ENCODE measurements at regions not wholly inside any gene's neighbourhood (a gene's known extent, or its start where the extent isn't known, plus 50 kb on each side); places are given as distances from the start of the nearest gene placed in this dataset.

DNA sequence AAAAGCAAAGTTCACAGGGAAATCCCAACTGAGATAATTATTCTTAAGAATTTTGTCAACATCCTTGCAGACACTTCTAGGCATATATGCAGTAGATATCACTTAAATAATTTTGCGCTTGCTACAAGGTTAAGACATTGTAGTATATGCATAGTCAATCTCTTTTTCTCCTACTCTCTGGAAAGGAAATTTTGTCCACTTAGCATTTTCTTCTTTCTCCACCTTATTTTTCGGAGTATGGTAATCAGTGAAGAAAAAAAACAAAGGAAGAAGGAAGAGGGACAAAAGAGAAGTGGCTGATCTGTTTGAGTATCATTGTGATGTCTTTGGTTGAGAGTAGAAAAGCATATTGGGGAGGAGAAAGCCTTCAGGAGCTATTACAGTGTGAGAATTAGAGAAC lies 104.6 kb downstream of the LACC1 start:
- no peak for DNase-seq

DNA sequence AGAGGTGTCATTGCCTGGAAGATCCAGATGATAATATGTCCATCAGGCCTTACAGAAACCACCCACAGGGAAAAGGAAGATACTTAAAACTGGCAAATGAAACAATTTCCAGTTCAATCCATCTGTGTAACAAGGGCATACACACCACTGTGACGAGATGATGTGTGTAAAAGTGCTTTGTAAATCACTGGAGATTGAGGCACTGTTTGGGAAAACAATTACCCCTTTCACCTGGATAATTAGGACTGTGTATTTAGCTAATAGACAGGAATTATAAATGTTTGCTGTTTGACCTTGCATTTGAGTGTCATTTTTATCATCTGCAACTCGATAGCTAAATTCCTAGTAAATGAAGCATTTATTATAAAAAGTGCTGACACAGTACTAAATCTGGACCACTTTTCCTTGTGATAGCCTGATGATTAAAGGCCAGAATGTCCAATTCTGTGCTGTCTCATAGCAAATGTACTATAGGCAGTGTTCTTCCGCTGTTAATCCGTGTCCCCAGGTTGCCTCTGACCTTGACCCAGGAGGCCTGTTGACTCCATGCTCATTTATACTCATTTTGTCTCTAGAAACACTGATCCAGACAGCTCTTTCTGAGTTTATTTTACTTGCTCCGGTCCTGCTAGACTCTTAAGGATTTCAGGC lies 105.8 kb downstream of the LACC1 start:
- DNase-seq, result no peak

DNA sequence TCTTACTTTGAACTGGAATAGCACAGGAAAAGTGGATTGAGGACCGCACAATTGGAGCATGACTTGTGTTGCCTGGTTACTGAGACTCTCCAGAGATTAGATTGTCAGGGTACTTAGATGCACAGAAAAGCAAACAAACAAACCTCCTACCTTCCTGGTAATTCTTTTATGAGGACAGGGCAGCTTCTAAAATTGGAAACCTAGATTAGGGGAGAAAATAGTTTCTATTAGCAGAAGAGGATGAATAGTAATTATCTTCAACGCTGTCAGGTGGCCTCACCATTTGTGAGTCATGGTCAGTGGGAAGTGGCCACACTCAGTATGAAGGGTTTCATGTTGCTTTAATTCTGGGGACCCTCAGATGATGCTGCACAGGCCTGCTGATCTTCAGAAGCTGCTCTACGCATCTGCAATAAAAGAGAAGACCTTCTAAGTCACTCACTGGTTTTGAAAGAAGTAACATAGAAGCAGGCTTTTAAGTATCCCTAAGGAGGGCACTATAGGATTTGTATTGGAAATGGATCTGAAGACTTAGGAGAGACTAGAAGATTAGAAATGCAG lies 106.8 kb downstream of the LACC1 start:
- no peak for DNase-seq

DNA sequence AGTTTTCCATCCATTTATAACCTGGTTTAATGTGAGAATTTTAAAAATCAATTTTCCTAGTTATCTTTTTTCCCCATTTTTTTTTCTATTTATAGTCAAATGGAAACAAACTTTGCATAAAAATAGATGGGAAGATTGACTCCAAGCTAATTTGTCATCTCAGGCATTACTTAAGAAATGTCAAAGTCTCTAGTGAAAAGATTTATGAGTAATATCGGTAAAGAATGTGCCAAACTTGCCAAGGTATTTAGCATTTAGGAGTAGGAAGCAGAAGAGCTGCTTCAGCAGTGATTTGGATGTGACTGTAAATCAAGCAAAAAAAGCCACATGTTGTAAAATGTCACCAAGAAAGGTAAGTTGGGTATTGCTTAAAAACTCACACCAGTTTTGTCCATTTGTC lies 108.6 kb downstream of the LACC1 start:
- no peak for DNase-seq

DNA sequence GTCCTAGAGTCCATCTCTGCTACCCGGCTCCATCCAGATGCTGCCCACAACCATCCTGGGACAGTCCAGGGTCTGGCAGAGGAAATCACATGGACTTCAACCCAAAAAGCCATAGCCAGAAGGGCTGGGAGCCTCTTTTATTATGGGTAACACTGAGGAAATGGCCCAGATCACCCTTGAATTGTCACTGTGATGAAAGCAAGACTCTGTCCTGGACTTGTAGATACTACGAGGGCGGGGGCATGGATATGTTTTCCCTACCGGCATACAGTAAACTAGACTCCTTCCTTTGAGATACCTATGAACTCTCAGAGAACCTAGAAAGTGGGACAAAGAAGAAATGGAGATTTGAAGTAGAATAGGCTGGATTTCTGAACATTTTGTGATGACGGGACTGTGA lies 110.3 kb downstream of the LACC1 start:
- no peak for DNase-seq

DNA sequence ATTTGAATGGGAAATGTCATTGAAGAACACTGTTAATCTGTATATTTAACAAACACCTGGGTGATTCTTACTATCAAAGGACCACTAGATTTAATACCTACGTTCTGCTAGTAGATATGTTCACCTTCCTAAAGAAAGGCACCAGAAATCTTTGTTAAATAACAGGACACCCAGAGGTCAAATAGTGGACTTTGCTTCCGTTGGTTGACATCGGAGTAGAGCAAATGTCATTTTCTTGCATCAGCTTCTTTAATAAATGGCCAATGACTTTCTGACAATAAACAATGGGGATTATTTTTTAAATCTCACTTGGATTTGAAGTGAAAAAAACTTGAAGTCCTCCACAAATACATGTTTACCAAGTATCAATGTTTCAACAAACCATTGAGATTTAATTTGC lies 111.1 kb downstream of the LACC1 start:
- DNase-seq, result no peak

DNA sequence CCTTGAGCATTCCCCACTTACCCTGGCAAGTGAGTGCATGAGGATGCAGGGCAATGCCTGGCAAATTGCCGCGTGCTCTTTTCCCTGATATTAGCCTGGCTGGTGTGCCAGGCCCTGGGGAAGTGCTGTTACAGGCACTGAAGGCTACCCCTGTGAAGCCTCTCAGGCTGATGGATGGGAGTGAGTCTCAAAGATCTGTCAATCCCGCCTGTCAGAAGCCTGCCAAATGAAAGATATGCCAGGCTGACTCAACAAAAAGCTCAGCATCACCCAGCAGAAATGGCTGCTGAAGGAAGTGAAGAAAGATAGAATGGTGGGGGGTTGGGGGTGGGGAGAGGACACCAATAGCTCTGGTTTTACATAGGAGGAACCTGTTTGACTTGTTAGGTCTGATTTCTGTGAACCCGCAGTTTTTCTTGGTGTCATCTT lies 112.1 kb downstream of the LACC1 start:
- no peak for DNase-seq

DNA sequence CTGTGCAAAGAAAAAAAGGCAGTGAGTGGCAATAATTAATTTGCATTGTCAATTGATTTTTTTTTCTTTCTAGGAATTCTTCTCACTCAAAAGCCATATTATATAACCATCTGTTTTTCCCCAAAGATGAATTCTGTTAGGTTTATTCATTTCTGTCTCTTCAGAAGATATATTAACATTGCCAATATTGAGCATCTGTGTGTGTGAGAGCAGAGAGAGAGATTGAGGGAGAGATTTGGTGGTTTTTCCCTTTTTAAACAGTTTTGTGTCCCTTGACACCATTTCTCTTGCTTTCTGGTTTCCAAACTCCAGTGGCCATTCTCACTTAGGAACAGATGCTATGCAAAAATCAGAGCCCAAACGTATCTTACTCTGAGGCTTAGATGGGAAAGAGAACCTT lies 112.5 kb downstream of the LACC1 start:
- no peak for DNase-seq

DNA sequence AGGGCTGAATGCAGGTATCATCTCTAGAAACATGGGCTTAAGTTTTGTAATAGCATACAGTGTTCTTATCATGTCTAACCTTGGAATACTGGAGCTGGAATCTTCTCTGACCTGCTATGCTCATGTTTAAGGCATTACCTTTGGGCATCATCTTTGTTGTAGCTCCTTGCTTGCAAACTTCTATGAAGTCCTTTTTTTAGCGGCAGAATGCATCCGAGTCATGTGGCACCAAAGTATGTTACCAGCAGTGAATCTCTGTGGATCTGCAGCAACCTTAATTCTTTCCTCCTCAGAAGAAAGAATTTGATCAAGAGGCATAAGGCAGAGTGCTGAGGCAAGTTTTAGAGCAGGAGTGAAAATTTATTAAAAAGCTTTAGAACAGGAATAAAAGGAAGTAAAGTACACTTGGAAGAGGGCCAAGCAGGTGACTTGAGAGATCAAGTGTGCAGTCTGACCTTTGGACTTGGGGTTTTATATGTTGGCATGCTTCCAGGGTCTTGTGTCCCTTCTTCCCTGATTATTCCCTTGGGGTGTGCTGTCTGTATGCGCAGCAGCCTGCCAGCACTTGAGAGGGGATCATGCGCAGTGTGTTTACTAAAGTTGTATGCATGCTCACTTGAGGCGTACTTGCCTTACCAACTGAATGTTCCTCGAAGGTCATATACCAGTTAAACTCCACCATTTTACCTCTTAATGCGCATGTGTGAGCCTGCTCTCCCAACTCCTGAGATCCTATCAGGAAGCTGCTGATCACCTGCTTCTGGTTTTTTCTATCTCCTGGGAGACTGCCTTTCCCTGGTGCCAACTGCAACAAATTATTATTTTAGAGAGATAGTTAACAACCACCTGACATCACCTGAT lies 115.5 kb downstream of the LACC1 start:
- DNase-seq, result no peak

DNA sequence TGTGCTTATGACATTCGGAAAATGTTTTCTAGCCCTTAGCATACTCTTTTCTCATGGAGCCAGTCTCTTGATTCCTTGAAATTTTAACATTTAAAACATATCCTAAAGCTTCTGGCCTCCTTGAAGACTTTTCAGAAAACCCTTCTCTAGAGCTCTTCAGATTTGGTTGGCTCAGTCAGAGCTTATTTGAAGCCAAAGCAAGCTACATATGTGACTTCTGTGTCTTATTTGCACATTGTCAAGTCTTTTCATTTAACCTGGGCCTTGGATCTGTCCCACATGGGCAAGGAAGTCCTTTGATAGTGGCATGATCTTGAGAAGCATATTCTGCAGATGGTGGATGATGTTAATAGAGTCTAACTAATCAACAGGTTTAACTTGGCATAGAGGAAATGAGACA lies 116.5 kb downstream of the LACC1 start:
- no peak for DNase-seq

DNA sequence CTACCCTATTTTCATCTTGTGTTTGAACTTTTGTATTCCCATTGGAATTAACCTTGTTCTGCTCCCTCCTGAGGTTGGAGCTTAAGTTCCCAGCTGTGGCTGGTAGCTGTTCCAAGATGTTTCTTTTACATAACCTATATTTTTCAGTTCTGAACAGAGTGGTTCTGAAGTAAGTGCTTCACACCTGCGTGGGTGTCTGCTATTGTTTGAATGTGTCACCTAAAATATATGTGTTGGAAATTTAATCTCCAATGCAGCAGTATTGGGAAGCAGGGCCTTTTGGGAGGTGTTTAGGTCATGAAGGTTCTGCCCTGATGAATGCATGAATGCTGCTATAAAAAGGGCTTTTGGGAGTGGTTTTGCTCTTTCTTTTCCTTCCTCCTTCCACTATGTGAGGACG lies 123.8 kb downstream of the LACC1 start:
- no peak for DNase-seq

DNA sequence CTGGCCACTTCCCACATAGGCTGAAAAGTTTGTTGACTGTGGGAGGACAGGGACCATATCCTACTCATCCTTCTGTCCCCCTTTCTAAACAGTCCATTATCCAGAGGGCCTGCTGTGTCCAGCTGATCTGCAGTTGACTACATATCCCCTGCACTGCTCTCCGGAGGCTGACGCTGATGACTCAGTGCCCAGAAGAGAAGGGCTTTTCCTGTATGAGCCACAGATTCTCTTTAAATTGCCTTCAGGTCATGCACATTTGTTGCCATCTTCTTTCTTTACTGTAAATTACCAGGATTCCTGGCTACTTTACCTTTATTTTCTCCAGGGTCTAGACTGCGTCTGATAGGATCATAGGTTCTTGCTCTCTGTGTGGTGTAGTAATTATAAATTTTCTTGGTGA lies 125.2 kb downstream of the LACC1 start:
- DNase-seq, result no peak

DNA sequence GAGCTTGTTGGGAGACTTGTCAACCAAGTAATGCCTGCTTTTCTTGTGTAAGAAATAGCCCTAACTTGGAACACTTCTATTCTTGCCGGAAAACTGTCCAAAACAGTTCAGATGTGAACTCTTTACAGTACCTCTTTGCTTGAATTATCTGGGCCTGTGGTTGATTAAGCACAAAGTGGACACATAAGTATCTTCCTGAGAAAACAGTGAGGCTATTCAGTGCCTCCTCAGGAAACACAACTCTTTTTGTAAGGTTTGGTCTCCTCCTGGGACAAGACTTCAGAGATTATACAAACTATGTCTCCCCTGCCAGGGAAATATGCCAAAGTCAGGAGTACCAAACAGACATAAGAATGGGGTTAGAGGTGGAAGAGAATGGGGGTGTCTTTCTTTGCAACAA lies 127.7 kb downstream of the LACC1 start:
- no peak for DNase-seq

DNA sequence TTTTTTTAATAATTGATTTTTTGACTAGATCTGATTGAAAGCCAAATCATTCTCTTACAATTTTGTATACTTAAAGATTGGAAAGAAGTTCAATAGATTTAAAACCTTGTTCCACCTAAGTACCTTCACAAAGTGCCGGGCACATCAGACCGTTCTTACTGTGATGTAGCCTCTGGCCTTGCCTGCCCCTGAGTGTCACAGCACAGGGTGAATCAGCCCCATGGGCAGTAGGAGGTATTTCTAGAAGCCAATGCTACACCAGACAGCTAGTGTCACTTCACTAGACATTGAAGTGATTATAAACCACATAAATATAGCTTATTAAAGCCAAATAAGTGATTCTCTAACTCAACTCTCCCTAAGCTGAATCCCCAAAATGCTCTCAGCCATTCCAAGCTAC lies 131.3 kb downstream of the LACC1 start:
- DNase-seq, result no peak

DNA sequence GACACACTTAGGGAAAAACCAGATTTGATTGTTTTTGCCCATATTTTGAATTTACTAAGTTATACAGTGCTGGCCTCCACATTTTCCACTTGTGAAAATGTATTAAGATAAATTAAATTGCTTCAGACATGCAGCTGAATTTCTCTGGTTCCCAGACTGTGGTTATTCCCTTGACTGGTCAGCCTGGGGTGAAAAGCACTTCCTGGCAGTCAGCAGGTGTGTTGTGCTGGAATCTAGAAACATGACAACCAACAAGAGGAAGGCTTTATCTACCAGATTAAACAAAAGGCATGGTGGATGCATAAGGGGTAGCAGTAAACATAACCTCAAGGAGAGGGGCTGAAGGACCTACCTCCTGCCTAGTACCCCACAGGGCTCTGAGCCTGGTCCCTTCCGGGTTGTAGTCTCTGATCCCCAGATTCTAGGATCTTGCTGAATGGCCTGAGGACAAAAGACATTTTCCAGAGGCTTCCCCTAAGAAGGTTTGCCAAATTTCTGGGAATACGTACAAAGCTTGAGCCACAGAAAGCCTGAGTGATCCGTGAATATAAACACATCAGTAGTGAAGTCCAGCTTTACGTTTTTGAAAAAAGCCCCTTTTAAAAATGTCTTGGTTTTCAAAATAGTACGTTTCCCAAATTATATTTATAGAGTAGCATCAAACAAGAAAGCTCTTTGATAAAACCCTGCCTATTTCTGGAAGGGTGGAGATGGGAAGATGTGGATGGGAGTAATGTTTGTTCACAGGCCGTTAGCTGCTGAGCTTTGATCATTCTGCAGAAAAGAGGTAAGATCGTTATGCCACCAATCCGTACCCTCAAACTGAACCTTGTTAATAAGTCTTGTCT lies 133.4 kb downstream of the LACC1 start:
- DNase-seq, result no peak

DNA sequence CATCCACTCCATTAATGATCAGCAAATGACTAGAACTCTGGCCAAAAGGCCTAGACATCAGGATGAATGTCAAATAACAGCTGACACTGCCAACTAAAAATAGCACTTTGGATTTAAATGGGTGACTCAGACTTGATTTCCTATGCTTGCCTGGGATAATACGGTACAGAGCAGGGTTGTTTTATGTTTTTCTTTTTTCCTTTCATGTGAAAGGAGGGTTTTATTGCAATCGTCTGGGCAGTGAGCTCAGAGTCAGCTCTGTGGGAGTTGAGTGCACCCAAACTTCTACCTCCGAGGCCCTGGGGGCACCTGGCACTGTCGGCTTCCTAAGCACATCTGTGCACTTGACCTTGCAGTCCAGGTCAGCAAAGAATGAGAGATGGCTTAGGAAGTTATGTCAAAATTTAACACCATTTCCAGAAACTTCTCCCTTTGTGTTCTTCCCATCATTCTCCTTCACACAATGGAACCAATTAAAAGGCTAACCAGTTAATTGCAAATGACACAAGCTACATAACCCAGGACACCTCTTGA lies 134.1 kb downstream of the LACC1 start:
- DNase-seq, result peak; percentile 18

DNA sequence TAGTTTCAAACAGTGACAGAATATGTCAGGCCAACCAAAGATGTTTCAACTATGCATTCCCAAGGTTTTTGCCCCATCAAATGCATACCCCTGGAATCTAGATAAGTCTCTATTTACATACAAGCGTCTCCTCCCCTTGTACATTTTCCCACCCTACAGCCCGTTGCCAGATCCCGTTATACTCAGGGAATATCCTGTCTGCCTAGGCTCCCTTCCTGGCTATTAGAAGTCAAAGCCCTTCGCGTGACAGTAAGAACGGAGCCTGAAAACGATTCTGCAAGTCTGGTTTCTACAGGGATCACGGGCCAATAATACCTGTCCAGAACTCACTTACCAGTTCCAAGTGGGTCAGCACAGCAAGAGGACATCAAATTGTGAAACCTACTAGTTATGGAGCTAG lies 134.8 kb downstream of the LACC1 start:
- DNase-seq, result no peak

DNA sequence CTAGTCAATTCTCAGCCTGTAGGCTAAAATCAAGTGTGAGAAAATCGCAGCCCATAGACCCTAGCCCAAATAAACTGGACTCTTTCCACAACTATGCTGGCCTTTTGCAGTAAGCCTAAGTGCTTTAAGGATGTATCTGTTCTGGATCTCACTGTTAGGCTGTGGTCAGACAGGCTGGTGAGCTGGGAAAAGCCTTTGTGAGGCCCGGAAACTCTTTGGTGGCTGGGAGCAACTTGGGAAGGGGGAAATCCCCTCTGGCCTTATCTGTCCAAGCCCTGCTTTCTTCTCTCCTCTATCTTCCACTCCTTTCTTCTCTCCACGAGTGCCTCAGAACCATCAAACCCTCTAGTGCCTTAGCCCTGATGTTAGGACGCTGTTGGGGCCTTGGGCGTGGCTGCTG lies 135.4 kb downstream of the LACC1 start:
- DNase-seq, result no peak

DNA sequence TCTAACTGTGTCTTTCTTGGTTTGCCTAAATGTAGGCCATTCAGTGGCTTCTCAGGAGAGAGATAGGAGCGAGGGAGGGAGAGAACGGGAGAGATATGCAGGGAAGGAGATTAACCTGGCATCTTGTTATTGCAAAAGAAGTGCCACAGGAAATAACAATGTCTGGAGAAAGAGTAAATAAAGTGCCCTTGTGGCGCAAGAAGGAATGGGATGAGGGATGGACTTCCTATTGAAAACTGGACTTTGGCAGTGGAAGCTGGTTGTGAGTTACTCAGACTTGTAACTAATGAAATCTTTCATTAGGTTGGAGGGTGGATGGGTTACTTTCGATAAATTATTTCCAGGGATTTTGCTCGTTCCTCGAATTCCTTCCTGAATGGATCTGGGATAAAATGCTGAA lies 136.1 kb downstream of the LACC1 start:
- no peak for DNase-seq

DNA sequence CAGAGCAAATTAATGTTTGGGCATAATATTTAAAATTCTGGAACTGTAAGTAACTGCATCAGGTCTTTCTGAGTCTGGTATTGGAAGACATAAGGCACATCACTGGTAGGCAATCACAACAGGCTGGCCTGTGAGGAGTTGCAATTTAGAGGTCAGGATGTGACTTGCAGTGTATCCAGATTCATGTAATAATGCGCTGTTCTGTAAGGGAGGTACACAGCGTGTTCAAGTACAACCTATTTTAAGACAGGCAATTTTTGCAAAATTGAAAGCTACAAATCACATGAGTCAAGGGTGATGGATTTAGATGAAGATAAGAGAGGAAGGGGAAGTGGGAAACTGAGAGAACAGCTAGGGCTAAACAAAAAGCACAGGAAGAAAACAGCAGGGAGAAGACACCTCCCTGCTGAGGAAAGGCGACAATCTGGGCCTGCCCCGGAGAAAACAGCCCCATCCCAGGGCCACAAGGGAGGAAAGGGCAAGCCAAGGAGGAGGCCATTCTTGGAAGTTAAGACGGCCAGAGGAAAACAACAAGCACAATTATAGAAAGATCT lies 138.1 kb downstream of the LACC1 start:
- DNase-seq, result no peak

DNA sequence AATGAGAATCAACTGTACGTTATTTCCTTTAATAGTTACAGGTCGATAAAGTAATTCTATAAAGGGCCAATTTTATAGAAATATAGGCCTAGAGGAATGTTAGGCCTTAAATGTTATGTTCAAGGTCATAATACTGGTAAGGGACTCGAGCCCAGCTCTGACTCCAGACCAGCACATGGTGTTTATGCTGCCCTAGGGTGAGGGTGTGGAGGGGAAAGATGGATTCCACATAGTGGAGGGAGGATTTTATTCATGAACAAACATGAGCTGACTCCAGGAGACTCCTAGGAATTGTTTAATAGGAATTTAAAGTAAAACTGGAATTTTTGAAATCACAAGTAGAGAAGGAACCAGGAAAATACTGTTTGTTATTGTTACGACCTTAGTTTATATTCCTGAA lies 139.9 kb downstream of the LACC1 start:
- DNase-seq, result peak; percentile 2

DNA sequence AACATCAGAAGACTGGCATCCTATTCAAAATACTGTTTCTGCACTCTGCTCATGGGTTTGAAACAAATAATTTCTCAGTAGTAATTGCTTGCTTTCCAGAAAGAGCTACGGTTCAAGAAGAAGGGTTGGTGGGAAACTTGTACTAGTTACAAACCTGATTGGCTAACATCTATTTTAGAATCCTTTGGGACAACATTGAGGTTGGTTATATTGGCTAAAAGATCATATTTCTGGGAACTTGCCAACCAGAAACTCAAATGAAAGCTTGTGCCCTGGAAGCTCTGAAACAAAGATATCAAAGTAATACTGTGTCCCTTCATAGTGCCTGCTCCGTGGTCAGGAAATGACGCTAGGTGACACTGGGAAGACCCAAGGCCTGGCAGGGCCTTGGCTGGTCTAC lies 141.7 kb downstream of the LACC1 start:
- no peak for DNase-seq
